MG63 (cell line): ENCODE measurements at regions not wholly inside any gene's neighbourhood (a gene's known extent, or its start where the extent isn't known, plus 50 kb on each side); places are given as distances from the start of the nearest gene placed in this dataset.
A peak's percentile ranks its signal among the peaks of the same experiment; 100 is the strongest.
"Not testable (repeated sequence)": the region's sequence is repeated elsewhere in the genome, so short reads cannot be mapped to it uniquely, and the experiment has no call there.

ENCODE experiments used
- DNase-seq: peaks from one replicate; pipeline ENCODE4 v3.0.0-alpha.2; 2020
- H3K27me3 ChIP-seq: fragments of 250-450 bp; sonication (Bioruptor Pico); 2 replicates; pipeline ENCODE4 v1.5.1; 2020; ENCODE audit warnings: mild to moderate bottlenecking, moderate library complexity
- H3K36me3 ChIP-seq: fragments of 250-450 bp; sonication (Bioruptor Pico); 2 replicates; pipeline ENCODE4 v1.5.1; 2020; ENCODE audit warnings: mild to moderate bottlenecking, moderate library complexity
- H3K4me3 ChIP-seq: fragments of 250-450 bp; sonication (Bioruptor Pico); 2 replicates; pipeline ENCODE4 v1.5.1; 2020; ENCODE audit warnings: mild to moderate bottlenecking, moderate library complexity
- H3K9me3 ChIP-seq: fragments of 250-450 bp; sonication (Bioruptor Pico); 2 replicates; pipeline ENCODE4 v1.5.1; 2020; ENCODE audit warnings: mild to moderate bottlenecking, moderate library complexity

GRCh38 chr10:106284802-106285587, 879.5 kb downstream of the SORCS1 start:
- DNase-seq, result no peak
- Histone ChIP-seq H3K27me3 (no peaks in the 10 kb centered on the region), H3K9me3 (no peaks in the 10 kb centered on the region), H3K36me3 (no peaks in the 10 kb centered on the region), H3K4me3 (no peak overlapping the region)

- no peak overlapping the region for H3K4me3 ChIP-seq
- DNase-seq, result no peak
- H3K27me3 ChIP-seq, result no peaks in the 10 kb centered on the region
Observed at GRCh38 chr10:106280896-106281460, 883.5 kb downstream of the SORCS1 start.

GRCh38 chr10:106278383-106278782, 886.1 kb downstream of the SORCS1 start:
- no peak for DNase-seq
- no peak overlapping the region for H3K4me3 ChIP-seq
- no peaks in the 10 kb centered on the region for H3K9me3 ChIP-seq
- H3K36me3 ChIP-seq, result no peaks in the 10 kb centered on the region
- H3K27me3 ChIP-seq, result no peaks in the 10 kb centered on the region

More at GRCh38 chr10:106280896-106281460, 883.5 kb downstream of the SORCS1 start:
- Histone ChIP-seq H3K9me3 (no peaks in the 10 kb centered on the region), H3K36me3 (no peaks in the 10 kb centered on the region)

GRCh38 chr10:106271237-106271636, 893.3 kb downstream of the SORCS1 start:
- Histone ChIP-seq H3K9me3 (no peaks in the 10 kb centered on the region), H3K27me3 (no peaks in the 10 kb centered on the region), H3K36me3 (no peaks in the 10 kb centered on the region), H3K4me3 (no peak overlapping the region)
- DNase-seq, result no peak

GRCh38 chr10:106268000-106268399, 896.5 kb downstream of the SORCS1 start:
- no peaks in the 10 kb centered on the region for H3K9me3 ChIP-seq
- no peak overlapping the region for H3K4me3 ChIP-seq
- no peaks in the 10 kb centered on the region for H3K27me3 ChIP-seq
- DNase-seq, result no peak
- H3K36me3 ChIP-seq, result no peaks in the 10 kb centered on the region

GRCh38 chr10:106267591-106267990, 896.9 kb downstream of the SORCS1 start:
- H3K27me3 ChIP-seq, result no peaks in the 10 kb centered on the region
- no peaks in the 10 kb centered on the region for H3K9me3 ChIP-seq
- H3K36me3 ChIP-seq, result no peaks in the 10 kb centered on the region
- no peak overlapping the region for H3K4me3 ChIP-seq
- DNase-seq, result peak; percentile 10

- H3K36me3 ChIP-seq, DNase-seq, H3K27me3 ChIP-seq, H3K9me3 ChIP-seq, H3K4me3 ChIP-seq: not testable (repeated sequence)
Observed at GRCh38 chr10:106257432-106257831, 907.1 kb downstream of the SORCS1 start.

GRCh38 chr10:106255111-106255678, 909.3 kb downstream of the SORCS1 start:
- no peaks in the 10 kb centered on the region for H3K27me3 ChIP-seq
- H3K4me3 ChIP-seq, result no peak overlapping the region
- no peaks in the 10 kb centered on the region for H3K9me3 ChIP-seq
- no peak for DNase-seq
- H3K36me3 ChIP-seq, result no peaks in the 10 kb centered on the region

GRCh38 chr10:106254071-106254470, 910.4 kb downstream of the SORCS1 start:
- H3K36me3 ChIP-seq, result no peaks in the 10 kb centered on the region
- peak; percentile 43 for DNase-seq
- H3K27me3 ChIP-seq, result no peaks in the 10 kb centered on the region
- no peak overlapping the region for H3K4me3 ChIP-seq
- H3K9me3 ChIP-seq, result no peaks in the 10 kb centered on the region

GRCh38 chr10:106252541-106252940, 912.0 kb downstream of the SORCS1 start:
- no peak for DNase-seq

GRCh38 chr10:106251573-106251972, 912.9 kb downstream of the SORCS1 start:
- no peak overlapping the region for H3K4me3 ChIP-seq
- no peaks in the 10 kb centered on the region for H3K36me3 ChIP-seq
- no peak for DNase-seq
- no peaks in the 10 kb centered on the region for H3K27me3 ChIP-seq
- no peaks in the 10 kb centered on the region for H3K9me3 ChIP-seq

More at GRCh38 chr10:106252541-106252940, 912.0 kb downstream of the SORCS1 start:
- Histone ChIP-seq H3K4me3 (no peak overlapping the region), H3K9me3 (no peaks in the 10 kb centered on the region), H3K27me3 (no peaks in the 10 kb centered on the region), H3K36me3 (no peaks in the 10 kb centered on the region)

GRCh38 chr10:106242301-106242700, 922.2 kb downstream of the SORCS1 start:
- Histone ChIP-seq H3K27me3 (no peaks in the 10 kb centered on the region), H3K4me3 (no peak overlapping the region), H3K36me3 (no peaks in the 10 kb centered on the region), H3K9me3 (no peaks in the 10 kb centered on the region)
- DNase-seq, result peak; percentile 16

GRCh38 chr10:106226828-106227227, 937.7 kb downstream of the SORCS1 start:
- Histone ChIP-seq H3K36me3 (no peaks in the 10 kb centered on the region), H3K9me3 (no peaks in the 10 kb centered on the region; the same call in 1 of the 2 replicates), H3K4me3 (no peak overlapping the region), H3K27me3 (no peaks in the 10 kb centered on the region)
- DNase-seq, result no peak

- no peak overlapping the region for H3K4me3 ChIP-seq
Observed at GRCh38 chr10:106226142-106226541, 938.4 kb downstream of the SORCS1 start.

GRCh38 chr10:106224676-106225075, 939.8 kb downstream of the SORCS1 start:
- Histone ChIP-seq H3K4me3 (no peak overlapping the region), H3K36me3 (no peaks in the 10 kb centered on the region), H3K9me3 (no peaks in the 10 kb centered on the region; the same call in 1 of the 2 replicates), H3K27me3 (no peaks in the 10 kb centered on the region)
- DNase-seq, result peak; percentile 13

More at GRCh38 chr10:106226142-106226541, 938.4 kb downstream of the SORCS1 start:
- no peak for DNase-seq
- H3K36me3 ChIP-seq, result no peaks in the 10 kb centered on the region
- no peaks in the 10 kb centered on the region for H3K27me3 ChIP-seq
- H3K9me3 ChIP-seq, result no peaks in the 10 kb centered on the region; the same call in 1 of the 2 replicates

GRCh38 chr10:106217627-106218026, 946.9 kb downstream of the SORCS1 start:
- H3K36me3 ChIP-seq, result no peaks in the 10 kb centered on the region
- H3K4me3 ChIP-seq, result no peak overlapping the region
- DNase-seq, result no peak
- no peaks in the 10 kb centered on the region for H3K27me3 ChIP-seq
- no peaks in the 10 kb centered on the region; the same call in 1 of the 2 replicates for H3K9me3 ChIP-seq

- Histone ChIP-seq H3K4me3 (no peak overlapping the region), H3K9me3 (no peaks in the 10 kb centered on the region), H3K36me3 (no peaks in the 10 kb centered on the region), H3K27me3 (no peaks in the 10 kb centered on the region)
- no peak for DNase-seq
Observed at GRCh38 chr10:106216085-106216484, 948.4 kb downstream of the SORCS1 start.
